ENCODE measurements at regions not wholly inside any gene's neighbourhood (a gene's known extent, or its start where the extent isn't known, plus 50 kb on each side); places are given as distances from the start of the nearest gene placed in this dataset.

DNA sequence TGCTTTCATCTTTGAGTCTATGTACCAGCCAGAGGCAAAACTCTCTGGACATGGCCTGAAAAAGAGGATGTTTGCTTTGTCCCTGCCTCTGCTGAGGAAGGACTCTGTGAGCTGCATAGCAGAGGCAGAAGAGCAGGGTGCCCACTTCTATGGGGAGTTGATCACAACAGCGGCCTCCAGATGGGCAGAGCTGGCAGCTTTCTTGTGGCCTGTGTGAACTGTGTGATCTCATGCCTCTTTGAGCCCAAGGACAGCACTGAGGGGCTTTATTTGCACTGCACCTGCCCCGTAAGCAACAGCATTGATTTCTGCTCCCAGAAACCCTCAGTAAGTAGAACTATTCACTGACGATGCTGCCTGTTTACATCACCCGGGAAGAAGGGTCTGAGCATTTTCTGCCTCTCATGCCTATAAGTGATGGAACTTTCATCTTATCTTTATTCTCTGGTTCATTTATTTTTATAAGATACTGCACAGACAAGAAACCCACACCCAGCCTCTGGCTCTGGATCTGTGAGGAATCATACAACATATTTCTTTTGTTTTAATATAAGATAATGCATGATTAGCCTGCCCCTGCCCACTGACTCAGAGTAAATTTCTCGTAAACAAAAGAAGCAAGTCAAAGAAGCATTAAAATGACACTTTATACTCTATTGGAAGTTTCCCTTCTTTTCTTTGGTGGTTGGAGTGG, 244.2 kb upstream of the SOX21 start:
- TF ChIP-seq, protein P1, sequence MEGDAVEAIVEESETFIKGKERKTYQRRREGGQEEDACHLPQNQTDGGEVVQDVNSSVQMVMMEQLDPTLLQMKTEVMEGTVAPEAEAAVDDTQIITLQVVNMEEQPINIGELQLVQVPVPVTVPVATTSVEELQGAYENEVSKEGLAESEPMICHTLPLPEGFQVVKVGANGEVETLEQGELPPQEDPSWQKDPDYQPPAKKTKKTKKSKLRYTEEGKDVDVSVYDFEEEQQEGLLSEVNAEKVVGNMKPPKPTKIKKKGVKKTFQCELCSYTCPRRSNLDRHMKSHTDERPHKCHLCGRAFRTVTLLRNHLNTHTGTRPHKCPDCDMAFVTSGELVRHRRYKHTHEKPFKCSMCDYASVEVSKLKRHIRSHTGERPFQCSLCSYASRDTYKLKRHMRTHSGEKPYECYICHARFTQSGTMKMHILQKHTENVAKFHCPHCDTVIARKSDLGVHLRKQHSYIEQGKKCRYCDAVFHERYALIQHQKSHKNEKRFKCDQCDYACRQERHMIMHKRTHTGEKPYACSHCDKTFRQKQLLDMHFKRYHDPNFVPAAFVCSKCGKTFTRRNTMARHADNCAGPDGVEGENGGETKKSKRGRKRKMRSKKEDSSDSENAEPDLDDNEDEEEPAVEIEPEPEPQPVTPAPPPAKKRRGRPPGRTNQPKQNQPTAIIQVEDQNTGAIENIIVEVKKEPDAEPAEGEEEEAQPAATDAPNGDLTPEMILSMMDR (IDR thresholded peaks at IDR 0.05; ENCODE audit: poor library complexity, severe bottlenecking), result no peak
- no peak for TF ChIP-seq EZH2 (IDR thresholded peaks at IDR 0.05; ENCODE audit: borderline replicate concordance, insufficient read depth, low read length, poor library complexity, severe bottlenecking)
